HAP-1 (cell line): ENCODE measurements at regions not wholly inside any gene's neighbourhood (a gene's known extent, or its start where the extent isn't known, plus 50 kb on each side); places are given as distances from the start of the nearest gene placed in this dataset.

ENCODE experiments used
- DNase-seq, 2 experiments: peaks; one replicate each; pipeline ENCODE4 v3.0.0-alpha.2; 2016 to 2020; ENCODE audit warnings: low spot score in 2 of 2
- H3K27me3 ChIP-seq: fragments of 250-450 bp; sonication (Bioruptor Pico); 2 replicates; pipeline ENCODE4 v1.5.1; 2020; ENCODE audit warnings: low read depth, mild to moderate bottlenecking, moderate library complexity
- H3K36me3 ChIP-seq: fragments of 250-450 bp; sonication (Bioruptor Pico); replicated peaks from 2 replicates; pipeline ENCODE4 v1.5.1; 2020; ENCODE audit warnings: mild to moderate bottlenecking
- H3K4me1 ChIP-seq: fragments of 250-450 bp; sonication (Bioruptor Pico); 2 replicates; pipeline ENCODE4 v1.5.1; 2020; ENCODE audit warnings: mild to moderate bottlenecking
- H3K4me3 ChIP-seq: fragments of 250-450 bp; sonication (Bioruptor Pico); 2 replicates; pipeline ENCODE4 v1.5.1; 2020; ENCODE audit warnings: mild to moderate bottlenecking, moderate library complexity
- H3K9me3 ChIP-seq: fragments of 250-450 bp; sonication (Bioruptor Pico); 2 replicates; pipeline ENCODE4 v1.5.1; 2020; ENCODE audit warnings: mild to moderate bottlenecking, moderate library complexity
- in situ Hi-C: fragments of 300-500 bp; cut with MboI; formaldehyde crosslinking; loops from 3 replicates; pipeline ENCODE4 v1.14.3; 2020; ENCODE audit warnings: low sequenced_read_pairs, inconsistent platforms, mixed read lengths

DNA sequence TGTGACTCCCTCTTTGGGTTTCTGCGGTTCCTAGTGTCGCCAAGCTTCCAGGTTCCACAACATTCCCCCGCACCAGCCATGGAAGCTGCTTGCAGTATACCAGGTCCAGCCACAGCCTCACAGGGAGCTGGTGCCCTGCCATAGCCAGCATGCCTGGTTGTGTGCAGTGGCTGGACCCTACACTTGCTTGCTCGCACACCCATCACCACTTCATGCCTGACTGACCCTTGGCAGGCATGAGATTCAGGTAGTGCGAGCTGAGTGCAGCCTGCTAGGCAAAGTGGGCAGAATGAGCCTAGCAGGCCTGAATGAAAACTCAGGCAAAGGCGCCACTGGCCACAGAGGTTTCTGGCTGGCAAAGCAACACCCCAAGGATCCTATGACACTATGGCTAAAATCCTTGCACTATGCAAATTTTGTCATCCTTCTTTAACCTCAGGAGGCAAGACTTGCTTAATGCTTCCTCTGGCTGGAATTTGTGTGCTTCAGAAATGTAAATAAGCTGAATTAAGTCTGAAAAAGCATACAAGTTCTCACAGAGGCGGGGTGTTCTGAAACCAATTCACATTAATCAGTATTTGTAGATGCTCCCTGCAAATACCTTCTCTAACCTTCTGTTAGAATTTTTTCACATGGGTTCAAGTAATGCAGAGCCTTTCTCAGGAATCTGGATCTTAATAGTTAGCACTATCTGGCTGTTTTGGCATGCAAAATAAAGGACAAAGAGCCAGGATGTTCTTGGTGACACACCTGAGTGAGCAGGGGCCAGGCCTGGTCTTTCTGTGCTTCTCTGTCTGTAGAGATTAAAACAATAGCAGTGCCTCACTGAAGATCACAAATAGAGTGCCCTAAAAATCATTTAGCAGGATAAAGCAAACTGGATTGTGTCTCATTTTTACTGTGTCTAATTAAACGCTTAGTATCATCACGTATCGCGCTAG lies 256.9 kb downstream of the GPATCH2 start:
- Histone ChIP-seq H3K36me3 (no peaks in the 10 kb centered on the region), H3K4me1 (no peaks in the 10 kb centered on the region), H3K27me3 (no peaks in the 10 kb centered on the region), H3K4me3 (no peak overlapping the region), H3K9me3 (0 out of 2 replicates have a peak, but pooled peaks cover 4% of the 10 kb centered on the region)
- no peak for DNase-seq
- in situ Hi-C loops: no loop called here

DNA sequence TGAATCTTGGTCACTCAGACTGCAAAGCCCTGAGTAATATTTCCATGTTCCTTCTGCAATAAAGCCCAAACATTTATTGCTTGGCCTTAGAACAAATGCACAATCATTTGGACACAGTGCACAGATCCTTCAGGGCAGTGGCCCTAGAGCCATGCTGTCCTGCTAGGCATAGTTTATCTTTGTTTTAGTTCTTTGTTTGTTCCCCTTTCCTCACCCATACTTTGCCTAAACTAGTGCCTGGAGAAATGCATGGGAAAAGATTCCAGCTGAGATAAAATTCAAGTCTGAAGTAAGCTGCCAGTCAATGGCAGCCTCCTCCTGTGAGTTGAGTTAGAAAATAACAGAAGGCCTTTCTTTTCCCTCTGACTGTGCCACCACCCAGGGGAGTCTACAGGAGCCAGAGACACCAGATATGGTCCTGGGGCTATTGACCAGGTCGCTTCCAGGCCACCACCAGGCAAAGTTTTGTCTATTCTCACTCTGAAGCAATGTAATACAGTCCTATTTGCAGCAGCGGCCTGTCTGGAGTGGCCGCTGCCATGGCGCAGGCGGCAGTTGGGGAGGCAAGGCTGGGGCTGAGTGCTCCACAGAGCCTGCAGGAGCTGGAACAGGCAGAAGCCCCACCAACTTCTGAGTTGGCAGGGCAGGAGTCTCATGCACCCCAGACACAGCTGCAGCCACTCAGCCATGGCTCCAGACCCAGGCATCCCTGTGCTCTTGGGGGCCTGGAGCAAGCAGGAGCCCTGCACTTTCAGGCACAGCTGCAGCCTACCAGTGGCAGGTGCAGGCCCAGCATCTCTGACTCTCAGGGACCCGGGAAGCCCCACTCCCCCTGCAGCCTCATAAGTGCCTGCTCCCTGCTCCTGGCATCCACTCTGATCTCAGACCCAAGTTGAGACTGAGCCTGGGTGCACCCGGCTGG lies 258.6 kb downstream of the GPATCH2 start:
- H3K36me3 ChIP-seq: no peaks in the 10 kb centered on the region
- H3K9me3 ChIP-seq: no peaks in the 10 kb centered on the region
- H3K4me3 ChIP-seq: no peak overlapping the region
- H3K27me3 ChIP-seq: no peaks in the 10 kb centered on the region
- in situ Hi-C loops: no loop called here
- DNase-seq: no peak
- no peaks in the 10 kb centered on the region for H3K4me1 ChIP-seq

DNA sequence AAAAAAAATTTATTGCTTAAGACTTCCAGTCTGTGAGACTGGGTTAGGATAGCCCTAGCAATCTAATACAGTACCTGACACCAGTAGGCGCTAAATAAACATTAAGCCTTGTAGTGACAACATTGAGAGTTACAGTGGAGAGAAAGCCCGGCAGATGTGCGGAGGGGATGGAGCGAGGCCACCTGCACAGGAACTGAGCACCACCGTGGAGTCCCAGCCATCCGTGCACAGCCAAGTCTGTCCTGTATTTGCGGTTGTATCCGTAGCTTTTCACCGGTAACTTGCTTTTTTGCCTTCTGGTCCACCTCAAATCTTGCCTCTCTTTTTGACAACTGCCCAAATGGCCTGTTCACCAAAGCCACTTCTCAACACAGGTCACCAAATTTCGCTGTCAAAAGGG lies 260.1 kb downstream of the GPATCH2 start:
- H3K36me3 ChIP-seq: no peaks in the 10 kb centered on the region
- DNase-seq: no peak
- H3K4me1 ChIP-seq: no peaks in the 10 kb centered on the region
- no peak overlapping the region for H3K4me3 ChIP-seq
- no peaks in the 10 kb centered on the region for H3K9me3 ChIP-seq
- in situ Hi-C loops: no loop called here
- H3K27me3 ChIP-seq: no peaks in the 10 kb centered on the region

- no peaks in the 10 kb centered on the region for H3K36me3 ChIP-seq
- H3K9me3 ChIP-seq: no peaks in the 10 kb centered on the region
- H3K4me1 ChIP-seq: no peaks in the 10 kb centered on the region
- in situ Hi-C loops: no loop called here
- DNase-seq: no peak
- H3K27me3 ChIP-seq: no peaks in the 10 kb centered on the region
- no peak overlapping the region for H3K4me3 ChIP-seq
Measured at GRCh38 chr1:217369996-217370551, 260.8 kb downstream of the GPATCH2 start.

GRCh38 chr1:217369271-217369981 lies 261.5 kb downstream of the GPATCH2 start:
- DNase-seq: no peak
- no peaks in the 10 kb centered on the region for H3K4me1 ChIP-seq
- H3K9me3 ChIP-seq: no peaks in the 10 kb centered on the region
- no peaks in the 10 kb centered on the region for H3K36me3 ChIP-seq
- H3K4me3 ChIP-seq: no peak overlapping the region
- no peaks in the 10 kb centered on the region for H3K27me3 ChIP-seq
- in situ Hi-C loops: no loop called here

- H3K4me1 ChIP-seq: no peaks in the 10 kb centered on the region
- DNase-seq: no peak
- H3K27me3 ChIP-seq: no peaks in the 10 kb centered on the region
- H3K4me3 ChIP-seq: no peak overlapping the region
- in situ Hi-C loops: no loop called here
- H3K9me3 ChIP-seq: no peaks in the 10 kb centered on the region
- no peaks in the 10 kb centered on the region for H3K36me3 ChIP-seq
Measured at GRCh38 chr1:217364220-217364619, 266.7 kb downstream of the GPATCH2 start.

GRCh38 chr1:217363319-217363718 lies 267.6 kb downstream of the GPATCH2 start:
- Histone ChIP-seq H3K9me3 (no peaks in the 10 kb centered on the region), H3K27me3 (no peaks in the 10 kb centered on the region), H3K4me1 (no peaks in the 10 kb centered on the region), H3K4me3 (no peak overlapping the region), H3K36me3 (no peaks in the 10 kb centered on the region)
- in situ Hi-C loops: no loop called here
- DNase-seq: no peak

DNA sequence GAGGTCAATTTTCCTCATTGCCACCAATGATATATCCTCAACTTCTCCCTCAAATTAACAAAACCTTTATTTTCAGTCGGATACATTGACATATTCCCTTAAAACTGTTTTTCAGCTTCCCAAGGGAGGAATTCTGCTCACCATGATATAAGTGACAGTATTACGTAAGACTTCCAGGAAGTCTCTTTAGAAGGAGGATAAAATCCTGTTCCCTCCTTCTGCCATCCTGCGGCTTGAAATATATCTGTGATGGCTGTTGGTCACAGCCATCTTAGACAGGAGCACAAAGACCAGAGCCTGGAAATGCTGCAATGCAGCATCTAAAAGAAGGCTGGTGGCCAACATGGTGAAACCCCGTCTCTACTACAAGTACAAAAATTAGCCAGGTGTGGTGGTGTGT lies 270.4 kb downstream of the GPATCH2 start:
- Histone ChIP-seq H3K36me3 (no peaks in the 10 kb centered on the region), H3K4me1 (no peaks in the 10 kb centered on the region), H3K27me3 (no peaks in the 10 kb centered on the region), H3K9me3 (no peaks in the 10 kb centered on the region), H3K4me3 (no peak overlapping the region)
- DNase-seq: no peak
- in situ Hi-C loops: no loop called here

- Histone ChIP-seq H3K27me3 (no peaks in the 10 kb centered on the region), H3K4me1 (no peaks in the 10 kb centered on the region), H3K9me3 (no peaks in the 10 kb centered on the region), H3K36me3 (no peaks in the 10 kb centered on the region), H3K4me3 (no peak overlapping the region)
- DNase-seq: no peak
- in situ Hi-C loops: no loop called here
Measured at GRCh38 chr1:217354895-217355294, 276.0 kb downstream of the GPATCH2 start.

DNA sequence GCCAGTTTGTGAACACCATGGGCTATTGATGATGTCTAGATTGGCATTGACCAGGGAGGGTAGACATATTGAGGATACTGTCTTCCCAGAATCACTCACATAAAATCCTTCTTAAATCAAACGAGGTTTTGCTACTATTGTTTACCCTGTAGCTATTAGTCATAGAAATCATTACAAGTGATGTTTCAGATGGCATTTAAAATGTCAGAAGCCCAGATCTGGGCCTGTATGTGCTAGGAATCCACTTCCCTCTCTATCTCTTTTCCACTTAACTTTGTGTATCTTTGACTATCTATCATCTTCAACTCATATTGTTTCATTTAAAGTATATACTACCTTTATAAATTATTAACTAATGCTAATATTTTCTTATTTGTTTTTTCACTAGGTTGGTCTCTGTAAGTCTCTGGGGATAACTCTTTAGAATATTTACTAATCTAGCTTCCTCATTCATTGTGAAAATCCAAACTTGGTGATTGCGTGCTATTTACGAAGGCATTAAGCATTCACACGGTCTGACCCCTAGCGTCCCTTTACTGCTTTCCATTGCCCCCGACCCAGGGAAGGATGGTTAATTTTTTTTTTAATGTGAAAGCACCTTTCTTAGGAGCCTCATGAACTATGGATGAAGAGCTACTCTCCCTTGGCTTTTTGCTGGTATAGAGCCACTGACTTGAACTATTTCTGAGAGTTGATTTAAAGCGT lies 281.8 kb downstream of the GPATCH2 start:
- H3K27me3 ChIP-seq: no peaks in the 10 kb centered on the region
- no peak for DNase-seq
- no peak overlapping the region for H3K4me3 ChIP-seq
- in situ Hi-C loops: no loop called here
- no peaks in the 10 kb centered on the region for H3K9me3 ChIP-seq
- no peaks in the 10 kb centered on the region for H3K4me1 ChIP-seq
- no peaks in the 10 kb centered on the region for H3K36me3 ChIP-seq

DNA sequence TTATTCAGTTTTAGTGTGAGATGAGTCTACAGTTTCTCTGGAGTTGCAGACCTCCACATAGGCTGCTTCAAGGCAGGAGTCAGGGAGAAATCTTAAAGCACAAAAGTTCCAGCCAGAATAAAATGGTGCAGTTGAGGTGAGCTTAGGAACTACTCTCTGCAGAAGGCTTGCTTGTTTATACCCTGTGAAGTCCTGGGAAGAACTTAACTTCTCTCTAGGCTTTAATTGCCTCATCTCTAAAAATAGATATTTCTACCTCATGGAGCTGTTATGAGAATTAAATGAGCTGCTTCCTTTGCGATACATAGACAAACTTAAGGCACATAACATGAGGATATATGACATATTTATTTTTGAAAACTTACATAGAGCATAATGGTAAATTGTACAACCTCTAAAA lies 286.2 kb downstream of the GPATCH2 start:
- Histone ChIP-seq H3K36me3 (no peaks in the 10 kb centered on the region), H3K4me3 (no peak overlapping the region), H3K27me3 (no peaks in the 10 kb centered on the region), H3K9me3 (no peaks in the 10 kb centered on the region), H3K4me1 (no peaks in the 10 kb centered on the region)
- in situ Hi-C loops: no loop called here
- DNase-seq: no peak

- in situ Hi-C loops: no loop called here
- Histone ChIP-seq H3K4me1 (no peaks in the 10 kb centered on the region), H3K9me3 (no peaks in the 10 kb centered on the region), H3K27me3 (no peaks in the 10 kb centered on the region), H3K36me3 (no peaks in the 10 kb centered on the region), H3K4me3 (no peak overlapping the region)
- no peak for DNase-seq
Measured at GRCh38 chr1:217343907-217344306, 287.0 kb downstream of the GPATCH2 start.

- Histone ChIP-seq H3K4me1 (no peaks in the 10 kb centered on the region), H3K4me3 (no peak overlapping the region), H3K9me3 (no peaks in the 10 kb centered on the region), H3K36me3 (no peaks in the 10 kb centered on the region), H3K27me3 (no peaks in the 10 kb centered on the region)
- in situ Hi-C loops: no loop called here
- no peak for DNase-seq
Measured at GRCh38 chr1:217342105-217342504, 288.8 kb downstream of the GPATCH2 start.
